ENCODE measurements at regions not wholly inside any gene's neighbourhood (a gene's known extent, or its start where the extent isn't known, plus 50 kb on each side); places are given as distances from the start of the nearest gene placed in this dataset.

DNA sequence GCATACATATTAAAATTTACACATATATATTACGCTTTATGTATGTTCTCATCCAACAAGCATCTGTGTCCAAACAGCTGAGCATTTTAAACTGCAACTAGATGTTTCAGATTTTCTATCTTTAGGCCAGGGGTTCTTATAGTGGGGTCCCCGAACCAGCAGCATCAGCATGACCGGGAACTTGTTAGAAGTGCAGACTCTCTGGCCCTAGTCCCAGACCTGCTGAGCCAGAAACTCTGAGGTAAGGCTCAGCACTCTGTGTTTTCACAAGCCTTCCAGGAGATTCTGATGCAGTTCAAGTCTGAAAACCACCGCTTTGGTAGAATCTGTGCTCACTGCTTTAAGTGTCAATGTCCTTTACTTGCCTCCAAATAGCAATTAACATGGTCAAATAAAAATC, 266.2 kb upstream of the CASK start:
- no peak for TF ChIP-seq TAF1 (IDR thresholded peaks at IDR 0.05; ENCODE audit: low read depth)
- TF ChIP-seq, protein P1, sequence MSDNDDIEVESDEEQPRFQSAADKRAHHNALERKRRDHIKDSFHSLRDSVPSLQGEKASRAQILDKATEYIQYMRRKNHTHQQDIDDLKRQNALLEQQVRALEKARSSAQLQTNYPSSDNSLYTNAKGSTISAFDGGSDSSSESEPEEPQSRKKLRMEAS (IDR thresholded peaks at IDR 0.05), result no peak
- TF ChIP-seq YY1 (IDR thresholded peaks at IDR 0.05; ENCODE audit: low read depth), result no peak
- TF ChIP-seq TCF12 (IDR thresholded peaks at IDR 0.05; ENCODE audit: low read depth), result no peak
- TF ChIP-seq, protein P2, sequence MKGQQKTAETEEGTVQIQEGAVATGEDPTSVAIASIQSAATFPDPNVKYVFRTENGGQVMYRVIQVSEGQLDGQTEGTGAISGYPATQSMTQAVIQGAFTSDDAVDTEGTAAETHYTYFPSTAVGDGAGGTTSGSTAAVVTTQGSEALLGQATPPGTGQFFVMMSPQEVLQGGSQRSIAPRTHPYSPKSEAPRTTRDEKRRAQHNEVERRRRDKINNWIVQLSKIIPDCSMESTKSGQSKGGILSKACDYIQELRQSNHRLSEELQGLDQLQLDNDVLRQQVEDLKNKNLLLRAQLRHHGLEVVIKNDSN (IDR thresholded peaks at IDR 0.05), result no peak
- TF ChIP-seq EP300 (IDR thresholded peaks at IDR 0.05; ENCODE audit: borderline replicate concordance), result no peak
- TF ChIP-seq RAD21 (IDR thresholded peaks at IDR 0.05; ENCODE audit: low read depth), result no peak
